ENCODE measurements at regions not wholly inside any gene's neighbourhood (a gene's known extent, or its start where the extent isn't known, plus 50 kb on each side); places are given as distances from the start of the nearest gene placed in this dataset.

DNA sequence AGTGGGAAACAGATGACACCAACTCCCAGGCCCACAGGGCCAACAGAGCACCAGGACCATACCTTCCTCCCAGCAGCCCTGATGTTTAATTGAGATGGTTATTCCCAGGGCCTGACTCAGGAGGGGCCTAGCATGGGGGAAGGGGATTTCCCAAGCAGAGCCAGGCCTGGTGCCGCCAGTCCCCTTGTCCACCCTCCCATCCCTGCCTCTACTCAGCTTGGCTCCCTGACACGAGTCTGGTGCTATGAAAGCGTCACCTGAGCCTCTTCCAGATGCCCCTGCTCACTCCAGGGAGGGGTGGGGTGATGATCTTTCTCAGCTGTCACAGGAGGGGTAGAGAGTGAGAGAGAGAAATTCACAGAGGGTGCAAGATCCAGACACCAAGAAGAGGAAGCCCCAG, 72.7 kb downstream of the EFNB1 start:
- no peaks in the 10 kb centered on the region for H3K4me1 ChIP-seq (ENCODE audit: control insufficient read depth in 1 of 2, extremely low read depth in 1 of 2, insufficient read depth in 2 of 2, low read length in 2 of 2)
- no peak overlapping the region for H3K27ac Mint-ChIP-seq
- H3K4me3 Mint-ChIP-seq = no peak overlapping the region
- H3K36me3 Mint-ChIP-seq = no peaks in the 10 kb centered on the region
- no peaks in the 10 kb centered on the region for H3K4me1 Mint-ChIP-seq
- DNase-seq (no peak), ATAC-seq (replicated peaks in 1 of 4) (no peak)
- H3K9me3 ChIP-seq = no peaks in the 10 kb centered on the region
- ChIA-PET CTCF (no interaction called here), POLR2A (no interaction called here)
- H3K4me3 ChIP-seq (ENCODE audit: control insufficient read depth in 1 of 2, extremely low read depth in 1 of 2, low read length in 1 of 2) = no peak overlapping the region
- WGBS (ENCODE audit: insufficient coverage) = no CpG with 5 or more reads among the region's 3 CpGs
- H3K9me3 Mint-ChIP-seq = no peaks in the 10 kb centered on the region
- H3K36me3 ChIP-seq (ENCODE audit: control insufficient read depth in 2 of 2, extremely low read depth in 1 of 2, insufficient read depth in 1 of 2, low read length in 1 of 2) = no peaks in the 10 kb centered on the region
- no peak overlapping the region for H3K27ac ChIP-seq (ENCODE audit: low read length)
- H3K27me3 ChIP-seq (replicated peaks in 1 of 2; ENCODE audit: control insufficient read depth in 2 of 2, extremely low read depth in 1 of 2, insufficient read depth in 2 of 2, low read length in 1 of 2) = no peaks in the 10 kb centered on the region
- H3K27me3 Mint-ChIP-seq = no peaks in the 10 kb centered on the region

- ChIA-PET POLR2A (no interaction called here), CTCF (no interaction called here)
- Histone ChIP-seq H3K9me3 (no peaks in the 10 kb centered on the region), H3K36me3 (ENCODE audit: control insufficient read depth in 2 of 2, extremely low read depth in 1 of 2, insufficient read depth in 1 of 2, low read length in 1 of 2) (no peaks in the 10 kb centered on the region), H3K27ac (ENCODE audit: low read length) (no peak overlapping the region), H3K4me1 (ENCODE audit: control insufficient read depth in 1 of 2, extremely low read depth in 1 of 2, insufficient read depth in 2 of 2, low read length in 2 of 2) (peaks cover 2 to 13% of the 10 kb centered on the region in 2 experiments), H3K4me3 (ENCODE audit: control insufficient read depth in 1 of 2, extremely low read depth in 1 of 2, low read length in 1 of 2) (no peak overlapping the region), H3K27me3 (replicated peaks in 1 of 2; ENCODE audit: control insufficient read depth in 2 of 2, extremely low read depth in 1 of 2, insufficient read depth in 2 of 2, low read length in 1 of 2) (no peaks in the 10 kb centered on the region)
- DNase-seq (no peak), ATAC-seq (replicated peaks in 1 of 4) (no peak)
- WGBS (ENCODE audit: insufficient coverage) = 100% methylated on average over 1 of the region's 8 CpGs
- peaks cover 8 to 11% (median 8%) of the 10 kb centered on the region in 3 donors for H3K4me1 Mint-ChIP-seq
- H3K9me3 Mint-ChIP-seq = no peaks in the 10 kb centered on the region
- H3K36me3 Mint-ChIP-seq = no peaks in the 10 kb centered on the region
- no peak overlapping the region for H3K27ac Mint-ChIP-seq
- no peaks in the 10 kb centered on the region for H3K27me3 Mint-ChIP-seq
- no peak overlapping the region for H3K4me3 Mint-ChIP-seq
Observed at GRCh38 chrX:68898598-68898997, 69.8 kb downstream of the EFNB1 start.

- H3K36me3 ChIP-seq (ENCODE audit: control insufficient read depth in 2 of 2, extremely low read depth in 1 of 2, insufficient read depth in 1 of 2, low read length in 1 of 2) = no peaks in the 10 kb centered on the region
- no peaks in the 10 kb centered on the region for H3K36me3 Mint-ChIP-seq
- H3K4me3 Mint-ChIP-seq = no peak overlapping the region
- H3K4me1 Mint-ChIP-seq = peaks cover 8 to 11% (median 9%) of the 10 kb centered on the region in 3 donors
- H3K4me1 ChIP-seq (ENCODE audit: control insufficient read depth in 1 of 2, extremely low read depth in 1 of 2, insufficient read depth in 2 of 2, low read length in 2 of 2) = peaks cover 2 to 13% of the 10 kb centered on the region in 2 experiments
- H3K27ac ChIP-seq (ENCODE audit: low read length) = no peak overlapping the region
- H3K27me3 ChIP-seq (replicated peaks in 1 of 2; ENCODE audit: control insufficient read depth in 2 of 2, extremely low read depth in 1 of 2, insufficient read depth in 2 of 2, low read length in 1 of 2) = no peaks in the 10 kb centered on the region
- ATAC-seq (replicated peaks in 1 of 4) (no peak), DNase-seq (no peak)
- H3K9me3 Mint-ChIP-seq = no peaks in the 10 kb centered on the region
- no peak overlapping the region for H3K27ac Mint-ChIP-seq
- no peaks in the 10 kb centered on the region for H3K27me3 Mint-ChIP-seq
- 92% methylated on average over 2 of the region's 8 CpGs for WGBS (ENCODE audit: insufficient coverage)
- POLR2A ChIA-PET = no interaction called here
- no peaks in the 10 kb centered on the region for H3K9me3 ChIP-seq
- CTCF ChIA-PET = interaction anchor here in 1 of 2 donors (0.6 kb wide), 1 partner anchor 175 kb away, joined by 3 read pairs; no protein-coding TSS in a partner anchor
- no peak overlapping the region for H3K4me3 ChIP-seq (ENCODE audit: control insufficient read depth in 1 of 2, extremely low read depth in 1 of 2, low read length in 1 of 2)
Observed at GRCh38 chrX:68897118-68897945, 68.5 kb downstream of the EFNB1 start.

DNA sequence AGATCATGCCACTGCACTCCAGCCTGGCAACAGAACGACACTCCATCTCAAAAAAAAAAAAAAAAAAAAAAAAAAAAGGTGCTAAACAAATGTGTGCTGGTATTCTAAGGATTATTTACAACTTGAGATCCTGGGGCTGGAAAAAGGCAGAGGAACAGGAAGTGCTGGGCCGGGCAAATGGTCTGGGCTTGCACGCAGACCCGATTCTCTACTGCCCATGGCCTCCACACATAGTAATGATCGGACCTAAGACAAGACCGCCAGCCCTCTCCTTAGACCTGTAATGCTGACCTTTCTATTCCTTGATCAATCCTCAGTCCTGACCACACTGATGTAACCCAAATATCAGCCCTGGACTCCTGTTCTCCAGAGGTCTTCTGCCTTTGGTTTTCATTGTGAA, 67.8 kb downstream of the EFNB1 start:
- Mint-ChIP-seq H3K27me3 (no peaks in the 10 kb centered on the region), H3K4me3 (no peak overlapping the region), H3K36me3 (no peaks in the 10 kb centered on the region), H3K27ac (no peak overlapping the region), H3K4me1 (peaks cover 8 to 11% (median 9%) of the 10 kb centered on the region in 3 donors), H3K9me3 (no peaks in the 10 kb centered on the region)
- ChIA-PET POLR2A (no interaction called here), CTCF (no interaction called here)
- DNase-seq = no peak
- Histone ChIP-seq H3K27me3 (replicated peaks in 1 of 2; ENCODE audit: control insufficient read depth in 2 of 2, extremely low read depth in 1 of 2, insufficient read depth in 2 of 2, low read length in 1 of 2) (no peaks in the 10 kb centered on the region), H3K36me3 (ENCODE audit: control insufficient read depth in 2 of 2, extremely low read depth in 1 of 2, insufficient read depth in 1 of 2, low read length in 1 of 2) (no peaks in the 10 kb centered on the region), H3K27ac (ENCODE audit: low read length) (no peak overlapping the region), H3K4me3 (ENCODE audit: control insufficient read depth in 1 of 2, extremely low read depth in 1 of 2, low read length in 1 of 2) (no peak overlapping the region), H3K4me1 (ENCODE audit: control insufficient read depth in 1 of 2, extremely low read depth in 1 of 2, insufficient read depth in 2 of 2, low read length in 2 of 2) (peaks cover 2 to 13% of the 10 kb centered on the region in 2 experiments), H3K9me3 (no peaks in the 10 kb centered on the region)
- 100% methylated on average over 1 of the region's 6 CpGs for WGBS (ENCODE audit: insufficient coverage)
- ATAC-seq (replicated peaks in 1 of 4) = no peak

- H3K4me1 Mint-ChIP-seq = peaks cover 8 to 11% (median 9%) of the 10 kb centered on the region in 3 donors
- Histone ChIP-seq H3K27ac (ENCODE audit: low read length) (no peak overlapping the region), H3K4me1 (ENCODE audit: control insufficient read depth in 1 of 2, extremely low read depth in 1 of 2, insufficient read depth in 2 of 2, low read length in 2 of 2) (peaks cover 2 to 13% of the 10 kb centered on the region in 2 experiments), H3K36me3 (ENCODE audit: control insufficient read depth in 2 of 2, extremely low read depth in 1 of 2, insufficient read depth in 1 of 2, low read length in 1 of 2) (no peaks in the 10 kb centered on the region), H3K9me3 (no peaks in the 10 kb centered on the region), H3K27me3 (replicated peaks in 1 of 2; ENCODE audit: control insufficient read depth in 2 of 2, extremely low read depth in 1 of 2, insufficient read depth in 2 of 2, low read length in 1 of 2) (no peaks in the 10 kb centered on the region), H3K4me3 (ENCODE audit: control insufficient read depth in 1 of 2, extremely low read depth in 1 of 2, low read length in 1 of 2) (no peak overlapping the region)
- H3K27ac Mint-ChIP-seq = no peak overlapping the region
- ChIA-PET CTCF (interaction anchor here in 1 of 2 donors (1.2 kb wide), 1 partner anchor 67 kb away, joined by 3 read pairs; the partner anchor contains the start of gene EFNB1), POLR2A (no interaction called here)
- no peaks in the 10 kb centered on the region for H3K9me3 Mint-ChIP-seq
- no peak for ATAC-seq (replicated peaks in 1 of 4)
- H3K27me3 Mint-ChIP-seq = peaks cover 0 to 5% of the 10 kb centered on the region in 2 donors
- DNase-seq = no peak
- no peaks in the 10 kb centered on the region for H3K36me3 Mint-ChIP-seq
- 58% methylated on average over 2 of the region's 5 CpGs for WGBS (ENCODE audit: insufficient coverage)
- no peak overlapping the region for H3K4me3 Mint-ChIP-seq
Observed at GRCh38 chrX:68895778-68896177, 67.0 kb downstream of the EFNB1 start.

GRCh38 chrX:68895341-68895755, 66.5 kb downstream of the EFNB1 start:
- H3K27me3 Mint-ChIP-seq = peaks cover 0 to 6% of the 10 kb centered on the region in 2 donors
- H3K4me3 Mint-ChIP-seq = peak overlapping the region in 1 of 3 donors; percentile 75
- H3K36me3 Mint-ChIP-seq = no peaks in the 10 kb centered on the region
- H3K4me1 Mint-ChIP-seq = peaks cover 8 to 11% (median 9%) of the 10 kb centered on the region in 3 donors
- H3K4me3 ChIP-seq (ENCODE audit: control insufficient read depth in 1 of 2, extremely low read depth in 1 of 2, low read length in 1 of 2) = peak overlapping the region in 1 of 2 donors; percentile 42
- 33% methylated on average over 1 of the region's 4 CpGs for WGBS (ENCODE audit: insufficient coverage)
- H3K9me3 ChIP-seq = no peaks in the 10 kb centered on the region
- H3K4me1 ChIP-seq (ENCODE audit: control insufficient read depth in 1 of 2, extremely low read depth in 1 of 2, insufficient read depth in 2 of 2, low read length in 2 of 2) = peaks cover 2 to 13% of the 10 kb centered on the region in 2 experiments
- no peak overlapping the region for H3K27ac Mint-ChIP-seq
- H3K27me3 ChIP-seq (replicated peaks in 1 of 2; ENCODE audit: control insufficient read depth in 2 of 2, extremely low read depth in 1 of 2, insufficient read depth in 2 of 2, low read length in 1 of 2) = no peaks in the 10 kb centered on the region
- H3K9me3 Mint-ChIP-seq = no peaks in the 10 kb centered on the region
- no peak overlapping the region for H3K27ac ChIP-seq (ENCODE audit: low read length)
- DNase-seq (peak in 1 of 35 experiments; percentile 3), ATAC-seq (replicated peaks in 1 of 4) (no peak)
- H3K36me3 ChIP-seq (ENCODE audit: control insufficient read depth in 2 of 2, extremely low read depth in 1 of 2, insufficient read depth in 1 of 2, low read length in 1 of 2) = no peaks in the 10 kb centered on the region
- ChIA-PET POLR2A (interaction anchor here in 1 of 2 donors (1.0 kb wide), 1 partner anchor 67 kb away, joined by 3 read pairs; the partner anchor contains the start of gene EFNB1), CTCF (interaction anchor here in 1 of 2 donors (1.2 kb wide), 1 partner anchor 67 kb away, joined by 3 read pairs; the partner anchor contains the start of gene EFNB1)

Data from T-cell (primary cell).